Peyer's patch (tissue), 4 donors: ENCODE measurements at regions not wholly inside any gene's neighbourhood (a gene's known extent, or its start where the extent isn't known, plus 50 kb on each side); places are given as distances from the start of the nearest gene placed in this dataset.
"Not testable (repeated sequence)": the region's sequence is repeated elsewhere in the genome, so short reads cannot be mapped to it uniquely, and the experiment has no call there.

Experiments used
- POLR2A ChIP-seq, 2 donors: fragments of 450-650 bp; IDR thresholded peaks; one replicate each; pipeline ENCODE4 v1.5.1; 2017; ENCODE audit warnings: antibody characterized with exemption in 2 of 2, mild to moderate bottlenecking in 2 of 2, moderate library complexity in 2 of 2
- TF ChIP-seq, protein P1 (sequence below), 6 experiments: fragments of 450-650 bp in 4 of 6; fragments of 200-600 bp in 2 of 6; sonication (generic) in 1 of 6; IDR thresholded peaks; one replicate each; pipeline ENCODE4 v1.5.1; 2017 to 2019; ENCODE audit warnings: antibody characterized with exemption in 6 of 6, mild to moderate bottlenecking in 3 of 6, moderate library complexity in 1 of 6

DNA sequence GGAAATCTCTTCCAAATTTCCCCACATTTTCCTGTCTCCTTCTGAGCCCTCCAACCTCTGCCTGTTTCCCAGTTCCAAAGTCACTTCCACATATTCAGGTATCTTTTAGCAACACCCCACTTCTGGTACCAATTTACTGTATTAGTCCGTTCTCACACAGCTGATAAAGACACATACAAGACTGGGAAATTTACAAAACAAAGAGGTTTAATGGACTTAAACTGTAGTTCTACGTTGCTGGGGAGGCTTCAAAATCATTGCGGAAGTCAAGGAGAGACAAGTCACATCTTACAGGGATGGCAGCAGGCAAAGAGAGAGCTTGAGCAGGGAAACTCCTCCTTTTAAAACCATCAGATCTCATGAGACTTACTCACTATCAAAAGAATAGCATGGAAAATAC is 122.0 kb downstream of the ALG1L2 start:
- TF ChIP-seq, protein P1, sequence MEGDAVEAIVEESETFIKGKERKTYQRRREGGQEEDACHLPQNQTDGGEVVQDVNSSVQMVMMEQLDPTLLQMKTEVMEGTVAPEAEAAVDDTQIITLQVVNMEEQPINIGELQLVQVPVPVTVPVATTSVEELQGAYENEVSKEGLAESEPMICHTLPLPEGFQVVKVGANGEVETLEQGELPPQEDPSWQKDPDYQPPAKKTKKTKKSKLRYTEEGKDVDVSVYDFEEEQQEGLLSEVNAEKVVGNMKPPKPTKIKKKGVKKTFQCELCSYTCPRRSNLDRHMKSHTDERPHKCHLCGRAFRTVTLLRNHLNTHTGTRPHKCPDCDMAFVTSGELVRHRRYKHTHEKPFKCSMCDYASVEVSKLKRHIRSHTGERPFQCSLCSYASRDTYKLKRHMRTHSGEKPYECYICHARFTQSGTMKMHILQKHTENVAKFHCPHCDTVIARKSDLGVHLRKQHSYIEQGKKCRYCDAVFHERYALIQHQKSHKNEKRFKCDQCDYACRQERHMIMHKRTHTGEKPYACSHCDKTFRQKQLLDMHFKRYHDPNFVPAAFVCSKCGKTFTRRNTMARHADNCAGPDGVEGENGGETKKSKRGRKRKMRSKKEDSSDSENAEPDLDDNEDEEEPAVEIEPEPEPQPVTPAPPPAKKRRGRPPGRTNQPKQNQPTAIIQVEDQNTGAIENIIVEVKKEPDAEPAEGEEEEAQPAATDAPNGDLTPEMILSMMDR (IDR thresholded peaks at IDR 0.05): not testable (repeated sequence)
- not testable (repeated sequence) for TF ChIP-seq POLR2A (IDR thresholded peaks at IDR 0.05)
